Esophagus muscularis mucosa (tissue), 4 donors: ENCODE measurements at regions not wholly inside any gene's neighbourhood (a gene's known extent, or its start where the extent isn't known, plus 50 kb on each side); places are given as distances from the start of the nearest gene placed in this dataset.

Experiments used
- EP300 ChIP-seq: sonication (generic); formaldehyde crosslinking; IDR thresholded peaks from one replicate; pipeline ENCODE4 v1.6.1; 2017; ENCODE audit warnings: antibody characterized with exemption
- POLR2A ChIP-seq: fragments of 450-650 bp; IDR thresholded peaks from one replicate; pipeline ENCODE4 v1.6.1; 2017; ENCODE audit warnings: antibody characterized with exemption, moderate library complexity, mild to moderate bottlenecking, low read depth
- TF ChIP-seq, protein P1 (sequence below), 3 experiments: fragments of 200-600 bp in 2 of 3; fragments of 450-650 bp in 1 of 3; sonication (generic) in 2 of 3; IDR thresholded peaks; one replicate each; pipeline ENCODE4 v1.5.1; 2017 to 2019; ENCODE audit warnings: antibody characterized with exemption in 3 of 3, mild to moderate bottlenecking in 2 of 3, moderate library complexity in 1 of 3

DNA sequence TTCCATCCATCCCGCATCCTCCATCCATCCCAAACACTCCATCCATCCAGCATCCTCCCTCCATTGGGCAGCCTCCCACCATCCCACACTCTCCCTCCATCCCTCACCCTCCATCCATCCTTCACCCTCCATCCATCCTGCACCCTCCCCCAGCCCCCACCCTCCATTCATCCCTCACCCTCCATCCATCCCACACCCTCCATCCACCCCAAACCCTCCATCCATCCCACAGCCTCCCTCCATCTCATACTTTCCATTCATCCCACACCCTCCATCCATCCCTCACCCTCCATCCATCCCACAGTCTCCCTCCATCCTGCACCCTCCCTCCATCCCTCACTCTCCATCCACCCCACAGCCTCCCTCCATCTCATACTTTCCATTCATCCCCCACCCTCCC lies 60.4 kb downstream of the FOXI2 start:
- TF ChIP-seq EP300 (no peak), POLR2A (no peak)
- TF ChIP-seq, protein P1, sequence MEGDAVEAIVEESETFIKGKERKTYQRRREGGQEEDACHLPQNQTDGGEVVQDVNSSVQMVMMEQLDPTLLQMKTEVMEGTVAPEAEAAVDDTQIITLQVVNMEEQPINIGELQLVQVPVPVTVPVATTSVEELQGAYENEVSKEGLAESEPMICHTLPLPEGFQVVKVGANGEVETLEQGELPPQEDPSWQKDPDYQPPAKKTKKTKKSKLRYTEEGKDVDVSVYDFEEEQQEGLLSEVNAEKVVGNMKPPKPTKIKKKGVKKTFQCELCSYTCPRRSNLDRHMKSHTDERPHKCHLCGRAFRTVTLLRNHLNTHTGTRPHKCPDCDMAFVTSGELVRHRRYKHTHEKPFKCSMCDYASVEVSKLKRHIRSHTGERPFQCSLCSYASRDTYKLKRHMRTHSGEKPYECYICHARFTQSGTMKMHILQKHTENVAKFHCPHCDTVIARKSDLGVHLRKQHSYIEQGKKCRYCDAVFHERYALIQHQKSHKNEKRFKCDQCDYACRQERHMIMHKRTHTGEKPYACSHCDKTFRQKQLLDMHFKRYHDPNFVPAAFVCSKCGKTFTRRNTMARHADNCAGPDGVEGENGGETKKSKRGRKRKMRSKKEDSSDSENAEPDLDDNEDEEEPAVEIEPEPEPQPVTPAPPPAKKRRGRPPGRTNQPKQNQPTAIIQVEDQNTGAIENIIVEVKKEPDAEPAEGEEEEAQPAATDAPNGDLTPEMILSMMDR (IDR thresholded peaks at IDR 0.05): no peak
